22Rv1 (cell line): ENCODE measurements at regions not wholly inside any gene's neighbourhood (a gene's known extent, or its start where the extent isn't known, plus 50 kb on each side); places are given as distances from the start of the nearest gene placed in this dataset.
"Not testable (repeated sequence)": the region's sequence is repeated elsewhere in the genome, so short reads cannot be mapped to it uniquely, and the experiment has no call there.

Source experiments
- H3K27ac ChIP-seq: fragments of 450-650 bp; 2 replicates; pipeline ENCODE4 v1.5.1; 2017
- ZFX ChIP-seq: fragments of 450-650 bp; IDR thresholded peaks from 2 replicates; pipeline ENCODE4 v1.6.1; 2017; ENCODE audit warnings: antibody characterized with exemption, borderline replicate concordance
- TF ChIP-seq, protein P1 (sequence below): fragments of 450-650 bp; IDR thresholded peaks from 2 replicates; pipeline ENCODE4 v1.5.1; 2017; ENCODE audit warnings: mild to moderate bottlenecking

GRCh38 chr18:75739682-75740081 is 312.2 kb upstream of the SMIM21 start:
- H3K27ac ChIP-seq: no peak overlapping the region
- no peak for TF ChIP-seq ZFX
- TF ChIP-seq, protein P1, sequence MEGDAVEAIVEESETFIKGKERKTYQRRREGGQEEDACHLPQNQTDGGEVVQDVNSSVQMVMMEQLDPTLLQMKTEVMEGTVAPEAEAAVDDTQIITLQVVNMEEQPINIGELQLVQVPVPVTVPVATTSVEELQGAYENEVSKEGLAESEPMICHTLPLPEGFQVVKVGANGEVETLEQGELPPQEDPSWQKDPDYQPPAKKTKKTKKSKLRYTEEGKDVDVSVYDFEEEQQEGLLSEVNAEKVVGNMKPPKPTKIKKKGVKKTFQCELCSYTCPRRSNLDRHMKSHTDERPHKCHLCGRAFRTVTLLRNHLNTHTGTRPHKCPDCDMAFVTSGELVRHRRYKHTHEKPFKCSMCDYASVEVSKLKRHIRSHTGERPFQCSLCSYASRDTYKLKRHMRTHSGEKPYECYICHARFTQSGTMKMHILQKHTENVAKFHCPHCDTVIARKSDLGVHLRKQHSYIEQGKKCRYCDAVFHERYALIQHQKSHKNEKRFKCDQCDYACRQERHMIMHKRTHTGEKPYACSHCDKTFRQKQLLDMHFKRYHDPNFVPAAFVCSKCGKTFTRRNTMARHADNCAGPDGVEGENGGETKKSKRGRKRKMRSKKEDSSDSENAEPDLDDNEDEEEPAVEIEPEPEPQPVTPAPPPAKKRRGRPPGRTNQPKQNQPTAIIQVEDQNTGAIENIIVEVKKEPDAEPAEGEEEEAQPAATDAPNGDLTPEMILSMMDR: no peak

- no peak overlapping the region for H3K27ac ChIP-seq
- no peak for TF ChIP-seq ZFX
- TF ChIP-seq, protein P1: no peak
Observed at GRCh38 chr18:75735291-75735690, 307.8 kb upstream of the SMIM21 start.

GRCh38 chr18:75730249-75730648 is 302.7 kb upstream of the SMIM21 start:
- H3K27ac ChIP-seq: no peak overlapping the region
- TF ChIP-seq ZFX: no peak

- TF ChIP-seq, protein P1: no peak
- no peak for TF ChIP-seq ZFX
- no peak overlapping the region for H3K27ac ChIP-seq
Observed at GRCh38 chr18:75728621-75729020, 301.1 kb upstream of the SMIM21 start.

- TF ChIP-seq, protein P1: peak; percentile 64
- TF ChIP-seq ZFX: no peak
- no peak overlapping the region for H3K27ac ChIP-seq
Observed at GRCh38 chr18:75727456-75727855, 300.0 kb upstream of the SMIM21 start.

GRCh38 chr18:75723521-75724340 is 296.2 kb upstream of the SMIM21 start:
- TF ChIP-seq, protein P1: no peak
- no peak for TF ChIP-seq ZFX
- H3K27ac ChIP-seq: no peak overlapping the region

- TF ChIP-seq, protein P1: no peak
- no peak for TF ChIP-seq ZFX
- no peak overlapping the region for H3K27ac ChIP-seq
Observed at GRCh38 chr18:75714766-75715165, 287.3 kb upstream of the SMIM21 start.

- not testable (repeated sequence) for H3K27ac ChIP-seq
Observed at GRCh38 chr18:75712124-75712867, 284.8 kb upstream of the SMIM21 start.
